ENCODE measurements at regions not wholly inside any gene's neighbourhood (a gene's known extent, or its start where the extent isn't known, plus 50 kb on each side); places are given as distances from the start of the nearest gene placed in this dataset.

- DNase-seq: no peak
These were observed 381.4 kb downstream of the GADD45G start for GRCh38 chr9:89986190-89986589.

DNA sequence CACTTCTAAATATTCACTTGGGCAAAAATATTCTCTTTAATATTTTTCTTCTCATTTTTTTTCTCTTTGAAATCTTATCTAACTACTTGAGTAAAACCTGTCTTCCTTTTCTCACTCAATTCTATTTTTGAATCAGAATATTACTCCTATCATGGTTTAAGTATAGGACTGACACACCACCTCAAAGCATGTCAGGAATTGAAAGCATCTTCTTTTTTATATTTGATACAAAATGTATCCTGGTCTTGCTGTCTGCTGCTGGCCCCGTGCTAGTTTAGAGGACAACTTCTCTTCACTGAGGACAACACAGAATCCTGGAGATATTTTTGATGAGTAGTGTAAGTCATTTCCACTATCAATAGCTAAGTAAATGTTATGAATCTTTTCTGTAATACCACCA, 383.6 kb downstream of the GADD45G start:
- no peak for DNase-seq

DNA sequence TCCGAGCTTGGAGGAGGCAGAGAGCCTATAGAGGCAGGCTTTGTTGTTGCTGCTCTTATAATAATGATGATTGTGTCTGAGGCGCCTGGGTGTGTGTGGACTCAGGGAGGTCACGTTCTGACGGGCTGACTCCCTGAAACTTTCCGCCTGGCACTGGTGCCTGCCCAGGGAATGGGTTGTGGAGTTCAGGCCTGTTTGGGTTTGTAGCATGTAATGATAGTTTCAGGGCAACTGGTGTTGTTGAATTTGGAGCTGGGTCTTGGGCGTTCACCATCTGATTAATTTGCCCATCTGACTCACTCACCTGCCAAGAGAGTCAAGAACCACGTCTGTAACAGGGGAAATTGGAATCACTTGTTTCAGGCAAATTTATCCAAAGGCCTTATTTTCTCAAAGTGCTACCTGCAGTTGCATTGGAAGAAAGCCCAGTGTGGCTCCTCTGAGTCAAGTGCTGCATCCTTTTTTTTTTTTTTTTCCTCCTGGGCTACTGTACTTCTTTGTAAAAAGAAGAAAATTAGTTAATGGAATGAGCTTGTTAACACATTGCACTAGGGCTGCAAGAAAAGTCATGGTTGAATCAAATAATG, 386.5 kb downstream of the GADD45G start:
- no peak for DNase-seq

- DNase-seq: no peak
These were observed 387.8 kb downstream of the GADD45G start for GRCh38 chr9:89992326-89993198.

DNA sequence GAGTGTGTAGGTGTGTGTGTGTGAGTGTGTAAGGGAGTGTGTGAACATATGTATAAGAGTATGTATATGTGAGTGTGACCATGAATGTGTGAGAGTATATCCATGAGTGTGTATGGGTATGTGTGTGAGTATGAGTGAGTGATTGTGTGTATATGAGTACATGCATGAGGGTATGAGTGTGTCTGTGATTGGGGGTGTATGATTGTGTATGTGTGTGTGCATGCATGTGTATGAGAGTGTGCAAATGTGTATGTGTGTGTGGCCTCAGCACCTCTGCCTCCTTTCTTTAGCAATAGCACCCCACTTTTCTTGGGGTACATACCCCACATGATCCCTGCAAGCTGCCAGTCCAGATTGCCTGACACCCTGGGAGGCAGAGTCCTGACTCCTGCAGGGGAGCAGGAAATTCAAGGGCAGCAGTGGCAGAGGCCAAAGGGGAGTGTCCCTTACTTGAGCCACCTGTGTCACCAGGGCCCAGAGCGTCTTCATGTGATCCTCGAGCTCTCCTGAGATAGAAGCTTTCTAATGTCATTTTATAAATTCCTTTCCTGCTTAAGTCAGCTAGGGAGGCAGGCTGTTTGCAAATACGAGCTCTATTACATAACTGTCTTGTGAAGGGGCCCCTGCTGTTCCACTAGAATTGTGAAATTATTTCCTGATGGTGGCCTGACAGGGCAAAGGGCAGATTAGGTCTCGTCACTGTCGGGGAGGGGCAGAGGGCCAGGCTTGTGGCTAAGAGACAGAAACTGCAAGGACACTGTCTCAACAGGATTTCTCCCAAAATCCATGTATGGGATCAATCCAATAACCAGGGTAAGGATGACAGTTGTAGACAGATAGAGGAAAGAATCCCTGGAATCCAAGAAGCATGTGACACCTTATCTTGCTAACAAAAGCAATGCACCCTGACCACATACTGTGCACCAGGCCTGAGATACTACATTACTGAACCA, 389.1 kb downstream of the GADD45G start:
- no peak for DNase-seq

GRCh38 chr9:89994988-89995613, 390.3 kb downstream of the GADD45G start:
- no peak for DNase-seq

GRCh38 chr9:89996116-89996515, 391.3 kb downstream of the GADD45G start:
- no peak for DNase-seq

- DNase-seq: no peak
These were observed 392.0 kb downstream of the GADD45G start for GRCh38 chr9:89996773-89997172.

GRCh38 chr9:89998633-89999032, 393.8 kb downstream of the GADD45G start:
- no peak for DNase-seq

DNA sequence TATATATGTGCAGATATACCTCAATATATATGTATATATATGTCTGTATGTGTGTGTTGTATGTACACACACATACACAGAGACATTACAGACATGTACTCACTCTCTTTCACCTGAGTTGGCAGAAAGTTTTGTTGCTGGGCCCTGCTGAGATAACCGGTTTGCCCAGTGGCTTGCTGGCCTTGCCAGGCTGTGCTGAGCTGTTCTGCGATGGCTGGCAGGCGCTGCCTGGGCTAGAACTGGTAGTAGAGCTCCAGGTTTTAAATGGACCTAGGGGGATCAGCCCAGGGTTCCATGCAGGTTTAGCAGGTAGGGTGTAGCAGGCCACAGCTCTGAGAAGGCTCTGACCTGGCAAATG, 394.3 kb downstream of the GADD45G start:
- peak in 1 of 2 experiments; percentile 19 for DNase-seq

GRCh38 chr9:89999534-90000370, 394.9 kb downstream of the GADD45G start:
- DNase-seq: peak; percentile 45 to 56

DNA sequence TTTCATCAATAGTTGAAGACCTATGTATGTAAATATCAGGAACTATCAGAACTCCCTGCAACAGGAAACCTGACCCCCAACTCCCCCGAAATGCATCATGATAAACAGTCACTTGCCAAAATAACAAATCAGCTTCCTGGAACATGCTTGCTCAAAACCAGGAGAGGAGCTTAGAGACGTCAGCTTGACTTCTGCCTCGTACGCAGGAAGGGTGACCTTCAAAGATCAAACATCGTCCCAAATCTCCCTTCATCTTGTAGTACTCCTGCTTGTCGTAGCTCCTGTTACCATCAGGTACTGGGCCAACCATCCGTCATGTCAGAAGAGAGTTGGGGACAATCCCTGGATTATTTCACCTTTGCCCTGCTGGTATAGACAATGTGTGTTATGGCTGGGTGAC, 396.1 kb downstream of the GADD45G start:
- DNase-seq: no peak

DNA sequence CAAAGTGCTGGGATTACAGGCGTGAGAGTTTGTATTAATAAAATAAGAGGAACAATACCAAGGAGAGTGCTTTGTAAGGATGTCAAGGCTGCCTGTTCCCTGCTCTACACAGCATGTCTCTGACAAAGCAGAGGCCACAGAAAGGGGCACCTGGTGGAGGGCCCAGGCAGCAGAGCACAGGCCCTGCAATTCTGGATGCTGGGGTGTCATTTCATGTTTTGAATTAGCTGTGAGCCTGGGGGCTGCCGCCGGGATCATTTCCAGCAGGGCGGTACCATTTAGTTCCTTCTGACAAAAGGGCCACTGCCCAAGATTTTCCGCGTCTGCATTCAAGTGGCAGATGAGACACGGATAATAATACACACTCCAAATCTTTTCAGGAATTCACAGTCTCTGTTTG, 396.9 kb downstream of the GADD45G start:
- no peak for DNase-seq

DNA sequence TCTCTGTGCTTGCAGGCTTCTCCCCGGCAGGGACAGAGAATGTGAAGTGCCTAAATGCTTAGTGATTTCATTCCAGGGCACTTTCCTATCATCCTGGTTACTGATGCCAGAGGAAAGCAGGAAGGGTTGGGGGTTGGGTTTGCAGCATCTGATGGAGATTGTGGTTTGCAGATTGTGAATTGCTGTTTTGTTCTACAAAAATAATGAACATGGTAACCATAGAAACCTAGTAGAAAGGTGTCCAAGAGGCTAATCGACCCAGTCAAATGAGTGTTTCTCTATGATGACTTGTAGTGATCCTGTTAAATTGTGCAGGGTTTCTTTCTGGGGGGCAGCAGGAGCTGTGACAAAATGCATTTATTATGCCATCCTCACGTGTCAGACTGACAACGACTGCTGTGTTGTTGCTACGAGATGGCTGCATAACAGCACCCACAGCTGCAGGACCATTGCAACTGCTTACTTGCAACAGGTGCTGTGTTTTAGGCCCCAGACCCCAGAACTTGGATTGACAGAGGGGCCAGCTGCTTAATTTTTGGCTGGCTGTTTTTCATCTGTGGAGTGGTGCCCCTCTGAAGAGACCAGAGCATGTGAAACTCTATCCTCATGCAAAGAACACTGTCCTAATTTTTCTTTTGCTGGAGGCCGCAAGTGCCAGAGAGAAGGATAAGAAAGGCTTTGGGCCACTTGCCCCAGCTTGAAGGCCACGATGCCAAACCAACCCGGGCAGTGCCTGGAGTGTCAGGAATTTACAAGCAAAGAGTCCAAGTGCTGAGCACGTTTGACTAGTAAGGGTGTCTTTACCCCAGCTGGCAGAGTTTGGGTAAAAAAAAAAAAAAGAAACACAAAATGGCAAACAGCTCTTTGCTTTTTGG, 397.8 kb downstream of the GADD45G start:
- DNase-seq: no peak

DNA sequence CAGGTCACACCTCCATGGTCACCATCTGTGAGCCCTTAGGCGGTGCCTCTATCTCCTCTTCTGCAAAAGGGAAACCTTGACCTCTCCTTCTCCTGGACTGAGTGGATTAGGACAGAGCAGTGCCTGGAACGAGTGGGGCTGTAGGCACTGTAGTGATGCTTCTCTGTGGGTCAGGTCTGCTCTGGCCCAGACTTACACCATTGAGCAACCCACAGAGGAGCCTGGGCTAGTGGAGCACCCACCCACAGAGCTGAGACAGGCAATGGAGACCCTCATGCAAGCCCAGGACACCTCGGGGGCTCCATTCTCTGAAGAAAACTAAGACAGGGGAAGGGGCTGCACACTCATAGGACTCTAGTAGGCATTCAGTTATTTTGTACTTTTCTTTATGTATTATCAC, 400.6 kb downstream of the GADD45G start:
- DNase-seq: no peak

- no peak for DNase-seq
These were observed 403.0 kb downstream of the GADD45G start for GRCh38 chr9:90007516-90008440.

DNA sequence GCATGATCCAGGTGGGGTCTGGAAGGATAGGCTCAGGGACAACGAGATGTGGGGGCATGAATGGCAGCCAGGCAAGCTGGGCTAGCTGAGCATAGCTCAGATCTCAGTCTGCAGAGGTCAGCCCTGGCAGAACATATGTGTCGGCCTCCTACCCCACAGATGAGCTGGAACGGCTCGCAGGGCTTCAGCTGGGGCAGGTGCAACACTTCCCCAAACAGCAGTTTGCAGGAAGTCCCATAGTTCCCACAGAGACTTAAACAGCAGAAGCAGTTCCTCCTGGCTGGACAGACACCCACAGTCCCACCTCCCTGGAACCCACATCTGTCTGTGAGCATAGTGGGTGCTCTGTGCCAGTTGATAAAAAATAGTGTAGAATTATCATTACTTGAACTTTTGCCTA, 404.6 kb downstream of the GADD45G start:
- DNase-seq: no peak

- no peak for DNase-seq
These were observed 406.0 kb downstream of the GADD45G start for GRCh38 chr9:90010793-90011192.

DNA sequence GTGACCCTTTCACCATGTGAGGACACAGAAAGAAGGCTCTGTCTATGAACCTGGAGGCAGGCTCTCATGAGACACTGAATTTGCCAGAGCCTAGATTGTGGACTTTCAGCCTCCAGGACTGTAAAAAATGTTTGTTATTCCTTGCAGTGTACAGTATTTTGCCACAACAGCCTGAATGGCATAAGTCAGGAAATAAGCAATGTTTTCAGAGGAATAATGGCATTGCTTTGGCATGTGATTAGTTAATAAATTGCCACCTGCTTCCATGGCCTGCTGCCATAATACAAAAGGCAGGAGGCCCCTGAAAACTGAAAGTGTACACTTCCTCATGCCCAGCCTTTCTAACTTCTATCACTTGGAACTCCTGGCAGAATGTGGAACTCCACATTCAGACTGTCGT, 408.1 kb downstream of the GADD45G start:
- no peak for DNase-seq

DNA sequence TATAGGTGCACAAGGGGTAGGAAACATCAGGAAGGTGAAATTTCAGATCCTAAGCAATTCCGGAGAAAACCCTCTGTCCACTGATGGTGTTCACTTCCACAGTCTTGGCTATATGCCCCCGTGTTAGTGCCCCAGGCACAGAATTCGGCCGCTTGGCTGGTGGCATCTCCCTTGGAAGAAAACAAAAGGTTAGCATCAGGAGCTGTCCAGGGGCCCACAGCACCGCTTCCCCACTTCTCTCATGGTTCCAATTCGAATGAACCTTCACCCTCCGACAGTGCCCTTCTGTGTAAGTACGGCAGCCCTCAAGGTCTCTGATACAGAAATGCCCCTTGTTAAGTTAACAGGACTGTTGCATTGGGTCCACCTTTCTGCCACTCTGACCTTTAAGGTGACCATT, 409.0 kb downstream of the GADD45G start:
- no peak for DNase-seq
